ENCODE measurements at regions not wholly inside any gene's neighbourhood (a gene's known extent, or its start where the extent isn't known, plus 50 kb on each side); places are given as distances from the start of the nearest gene placed in this dataset.

DNA sequence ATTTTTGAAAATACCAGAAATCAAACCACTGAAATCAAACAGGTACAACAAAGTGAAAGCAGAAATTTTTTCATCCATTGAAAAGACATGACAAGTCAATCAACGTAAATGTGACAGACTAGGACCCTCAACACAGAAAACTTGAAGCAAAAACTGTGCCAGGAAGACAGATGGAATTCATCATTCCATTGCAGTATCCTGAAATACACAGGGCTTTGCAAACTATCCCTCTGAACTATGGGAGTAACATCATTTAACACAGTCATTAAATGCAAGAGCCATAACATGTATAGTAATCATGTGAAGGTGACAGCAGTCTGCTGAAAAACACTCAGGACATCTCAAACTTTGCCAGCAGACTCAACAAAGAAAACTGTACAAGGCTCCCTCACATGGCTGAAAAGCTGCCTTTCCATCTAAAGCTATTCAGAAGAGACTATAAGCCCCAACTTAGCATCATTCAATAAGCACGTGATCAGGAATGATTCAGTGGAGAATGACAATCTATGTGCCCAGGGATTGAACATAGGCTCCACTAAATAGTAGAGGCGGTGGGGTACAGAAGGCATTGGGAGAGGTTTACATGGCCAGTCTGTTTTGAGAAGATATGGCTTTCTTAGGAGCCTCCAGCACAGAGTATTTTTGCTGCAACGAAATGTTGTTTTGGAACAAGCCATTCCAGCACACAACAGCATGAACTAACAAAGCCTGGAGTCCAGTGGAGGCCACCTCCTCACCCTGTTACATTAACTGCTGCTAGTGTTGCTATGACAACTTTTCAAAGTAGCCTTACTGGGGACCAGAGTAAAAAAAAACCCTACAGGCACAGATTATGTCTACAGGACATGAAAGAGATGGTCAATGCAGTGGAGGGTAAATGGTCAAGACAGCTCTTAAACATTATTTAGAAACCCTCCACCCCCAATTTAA lies 274.5 kb upstream of the NOCT start:
- DNase-seq = no peak

DNA sequence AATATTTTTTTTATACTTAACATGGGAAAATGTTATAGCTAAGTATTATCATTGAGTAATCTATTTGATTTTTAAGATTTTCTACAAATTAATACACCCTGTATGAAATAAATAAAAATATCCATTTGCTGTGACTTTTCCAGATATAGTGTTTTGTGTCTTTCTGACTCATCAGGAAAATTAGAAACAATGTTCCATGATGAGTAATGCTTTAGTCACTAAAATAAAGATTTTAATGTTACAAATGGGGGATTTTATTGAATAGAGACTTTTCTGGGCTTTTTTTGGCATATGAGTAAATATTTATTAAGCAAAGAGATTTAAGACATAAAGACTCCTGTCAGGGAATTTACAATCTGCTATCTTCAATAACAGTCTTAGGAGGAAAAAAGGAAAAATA lies 279.2 kb upstream of the NOCT start:
- DNase-seq = no peak

DNA sequence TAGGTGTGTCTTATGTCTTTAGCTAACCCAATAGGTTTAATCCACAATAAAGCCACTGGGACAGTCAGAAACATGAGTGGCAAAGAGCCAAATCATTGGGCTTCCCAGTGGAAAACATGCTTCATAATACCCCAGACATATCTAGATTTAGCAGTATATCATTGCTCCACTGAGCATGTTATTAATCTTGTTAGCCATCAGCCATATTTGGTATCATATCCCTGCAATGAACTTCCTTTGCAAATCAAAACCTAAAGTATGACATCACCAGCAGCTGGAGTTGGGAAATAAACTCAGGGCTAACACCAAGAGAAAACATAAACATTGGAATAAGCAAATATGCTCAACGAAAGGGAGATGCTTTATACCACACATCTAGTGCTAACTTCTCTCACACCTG lies 280.8 kb upstream of the NOCT start:
- DNase-seq = no peak

DNA sequence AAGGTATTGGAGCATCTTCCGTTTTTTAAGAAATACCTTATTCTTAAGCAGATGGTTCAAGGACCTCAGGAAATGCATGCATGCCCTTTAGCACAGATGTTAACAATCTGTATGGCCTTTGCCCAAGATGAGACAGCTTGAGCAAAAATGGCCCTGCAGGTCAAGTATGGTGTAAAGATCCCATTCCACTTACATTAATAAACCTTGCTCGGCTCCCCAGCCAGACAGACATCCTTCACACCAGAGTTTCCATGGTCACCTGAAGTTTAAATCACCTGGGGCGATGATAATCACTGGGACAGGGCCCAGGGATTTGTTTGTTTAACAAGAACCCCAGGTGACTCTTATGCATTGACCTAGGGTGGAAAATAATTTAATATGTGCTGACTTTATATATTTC lies 287.0 kb upstream of the NOCT start:
- DNase-seq = no peak

DNA sequence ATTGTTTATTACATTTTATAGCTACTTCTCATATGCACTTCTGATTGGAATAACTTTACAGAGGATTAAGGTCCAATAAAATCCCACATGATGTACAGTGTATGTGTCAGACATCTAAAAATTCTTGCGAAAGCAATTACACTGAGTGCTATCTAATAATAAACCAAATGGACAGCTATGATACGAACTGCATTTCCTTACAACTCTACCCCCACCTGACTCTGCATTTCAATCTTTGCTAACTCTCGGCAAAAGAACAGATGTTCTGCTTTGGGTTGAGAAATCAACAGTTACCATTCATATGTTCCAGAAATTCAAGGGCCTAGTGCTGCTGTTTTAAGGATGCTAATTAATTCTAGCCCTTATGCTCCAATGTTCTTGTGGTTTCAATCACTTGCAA lies 287.9 kb upstream of the NOCT start:
- no peak for DNase-seq

DNA sequence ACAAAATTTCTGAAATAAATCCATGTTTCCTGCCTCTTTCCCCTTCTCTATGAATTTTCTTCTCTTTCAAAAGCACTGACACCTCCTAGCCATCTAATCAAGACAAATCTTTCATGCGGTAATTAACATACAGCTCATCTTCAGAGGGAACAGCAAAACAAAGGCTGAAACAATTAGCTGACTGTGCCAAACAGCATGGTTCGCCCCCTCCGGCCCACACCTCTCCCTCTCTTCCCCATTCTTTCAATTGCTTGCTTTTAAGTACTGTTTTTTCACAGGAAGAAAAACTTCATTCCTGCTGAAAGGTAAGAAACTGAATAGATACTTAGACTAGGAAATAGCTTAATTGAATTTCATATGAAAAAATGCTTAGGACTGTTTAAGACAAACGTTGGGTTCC lies 291.1 kb upstream of the NOCT start:
- DNase-seq = no peak

DNA sequence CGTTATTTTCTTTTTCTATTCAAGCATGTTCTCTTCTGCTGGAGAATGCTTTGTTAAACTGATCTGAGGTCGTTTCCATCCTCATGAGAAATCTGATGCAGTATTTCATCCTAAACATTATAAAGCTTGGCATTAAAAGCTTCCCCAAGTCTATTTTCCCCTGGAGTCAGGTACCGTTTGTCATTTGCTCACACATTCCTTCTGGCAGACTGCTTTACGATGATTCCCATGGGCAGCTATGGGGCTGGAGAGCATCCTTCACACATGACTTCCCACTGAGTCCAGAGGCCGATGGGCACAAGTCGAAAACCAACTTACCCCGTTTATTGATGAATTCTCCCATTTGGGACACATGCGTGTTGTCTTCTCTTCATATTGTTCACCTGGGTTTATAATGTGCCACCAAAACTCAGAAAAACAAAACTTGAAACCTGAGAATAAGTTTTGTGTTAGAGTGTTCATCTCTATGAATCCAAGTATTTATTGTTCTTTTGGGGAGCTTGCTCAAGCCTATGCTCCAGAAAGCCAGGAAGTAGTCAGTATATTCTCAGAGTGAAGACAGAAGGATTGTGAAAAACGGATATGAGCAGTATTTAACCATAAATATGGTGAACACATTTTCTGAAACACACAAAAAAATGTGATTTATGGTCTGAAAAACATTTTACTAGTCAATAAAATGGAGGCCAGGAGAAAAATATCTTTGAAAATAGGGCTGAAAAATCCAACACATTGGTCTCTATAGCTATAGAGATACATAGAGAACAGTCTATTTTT lies 298.8 kb upstream of the NOCT start:
- no peak for DNase-seq

DNA sequence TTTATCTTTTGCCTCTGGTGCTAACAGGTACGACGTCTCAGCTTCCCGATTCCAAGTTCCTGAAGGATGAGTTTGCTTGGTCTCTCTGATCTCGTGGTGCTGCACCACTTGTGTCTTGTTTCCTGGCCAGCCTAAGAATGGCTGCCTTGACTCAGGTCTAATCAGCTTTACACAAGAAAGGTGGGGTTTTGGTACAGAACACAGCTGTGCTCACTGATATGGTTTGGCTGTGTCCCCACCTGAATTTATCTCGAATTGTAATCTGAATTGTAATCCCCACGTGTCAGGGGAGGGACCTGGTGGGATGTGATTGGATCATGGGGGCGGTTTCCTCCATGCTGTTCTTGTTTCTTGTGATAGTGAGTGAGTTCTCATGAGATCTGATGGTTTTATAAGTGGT lies 305.3 kb upstream of the NOCT start:
- no peak for DNase-seq

DNA sequence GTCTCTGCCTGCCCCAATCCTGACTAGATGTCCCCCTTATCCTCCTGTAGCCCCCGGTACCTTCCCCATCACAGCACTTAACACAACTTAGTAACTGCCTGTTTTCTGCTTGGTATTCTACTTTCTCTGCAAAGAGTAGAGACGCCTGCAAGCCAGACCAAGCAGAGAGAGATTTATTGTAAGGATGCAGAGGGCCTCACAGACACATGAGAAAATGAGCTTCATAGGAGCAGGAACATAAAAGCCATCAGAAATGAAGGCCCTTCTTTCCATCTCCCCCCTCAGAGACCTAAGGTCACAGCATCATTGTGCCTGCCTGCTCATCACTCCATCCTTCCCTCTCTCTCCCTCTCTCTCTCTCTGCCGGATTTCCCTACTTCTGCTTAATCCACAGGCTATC lies 305.7 kb upstream of the NOCT start:
- no peak for DNase-seq

DNA sequence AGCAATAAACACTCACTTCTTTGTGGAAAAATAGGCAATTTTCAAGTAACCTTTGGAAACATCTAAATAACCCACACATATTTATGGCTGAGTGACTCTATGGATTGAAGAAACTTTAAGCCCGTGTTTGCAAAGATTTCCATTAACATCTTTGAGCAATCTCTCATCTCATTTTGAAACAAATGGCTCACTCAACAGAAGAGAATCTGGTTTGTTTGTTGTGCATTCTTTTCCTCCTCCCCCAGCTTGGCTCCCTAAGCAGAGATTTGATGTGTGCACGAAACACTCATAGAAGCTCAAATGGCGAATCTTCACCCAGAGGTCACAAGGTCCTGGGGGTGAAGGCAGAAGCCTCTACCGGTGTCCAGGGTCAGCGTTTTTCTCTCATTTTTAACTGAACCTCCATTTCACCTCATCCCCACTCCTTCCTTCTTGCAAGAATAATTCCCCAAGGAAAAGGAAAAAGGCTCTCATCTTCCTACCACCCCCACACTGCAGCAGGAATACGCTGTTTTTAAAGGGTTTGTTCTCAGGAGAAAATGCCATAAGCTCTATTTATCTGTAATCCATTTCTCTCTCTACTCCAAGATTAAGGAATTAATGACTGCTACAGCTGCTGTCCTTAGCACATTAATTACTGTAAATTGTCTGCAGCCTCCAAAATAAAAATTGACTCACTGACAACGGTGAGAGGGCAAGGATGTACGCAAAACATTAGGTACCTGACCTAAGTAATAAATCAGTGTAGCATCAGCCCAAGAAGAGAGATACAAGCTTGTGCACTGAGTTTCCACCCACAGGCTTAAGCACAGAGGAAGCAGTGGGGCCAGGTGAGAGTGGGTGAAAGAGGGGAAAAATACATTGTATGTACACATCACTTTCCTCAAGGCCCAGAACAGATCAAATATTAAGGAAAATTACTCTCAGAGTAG lies 307.6 kb upstream of the NOCT start:
- DNase-seq = no peak

DNA sequence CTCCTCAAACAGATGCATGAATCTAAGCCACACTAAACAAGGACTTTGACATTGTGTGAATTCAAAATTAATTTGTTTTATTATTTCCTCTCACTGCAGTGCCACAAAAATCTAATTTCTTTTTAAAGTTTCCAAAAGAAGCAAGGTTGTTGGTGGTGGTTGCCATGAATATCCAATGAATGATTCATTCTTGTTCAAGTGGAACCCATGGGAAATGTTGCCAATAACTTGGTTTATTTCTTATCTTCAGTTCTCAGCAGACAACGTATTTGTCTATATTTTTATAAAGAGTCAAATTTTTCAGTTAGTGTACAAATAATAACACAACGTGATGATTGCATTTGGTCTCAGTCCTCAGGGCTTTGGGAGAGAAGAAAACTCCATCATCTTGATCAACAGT lies 309.4 kb upstream of the NOCT start:
- no peak for DNase-seq

DNA sequence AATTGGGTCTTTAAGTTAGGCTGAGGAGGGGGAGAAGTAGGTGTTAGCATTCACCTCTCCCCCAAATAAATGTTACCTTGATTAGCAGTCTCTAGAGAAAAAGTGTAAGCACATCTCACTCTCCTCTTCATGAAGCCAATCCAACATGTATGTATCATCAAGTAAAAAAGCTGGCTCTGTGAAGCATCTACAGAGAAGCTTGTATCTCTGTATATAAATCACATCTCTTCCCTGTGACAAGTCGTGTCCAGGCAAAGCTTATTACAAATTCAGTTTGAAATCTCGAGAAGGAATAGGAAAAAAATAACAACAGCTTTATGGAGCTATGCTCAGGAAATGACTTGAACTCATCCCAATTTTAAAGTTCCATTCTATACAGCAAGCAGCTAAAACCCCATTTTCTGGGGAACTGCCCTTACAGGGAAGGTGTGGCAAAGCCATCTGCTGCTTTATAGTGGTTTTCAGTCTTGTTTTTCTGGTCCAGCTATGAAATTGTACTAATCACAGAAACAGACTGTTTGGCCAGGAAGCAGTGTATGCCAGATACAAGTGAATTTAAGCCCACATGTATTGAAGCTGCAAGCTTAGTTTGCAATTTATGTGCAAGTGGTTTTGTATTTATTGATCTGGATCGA lies 313.3 kb upstream of the NOCT start:
- DNase-seq = no peak

DNA sequence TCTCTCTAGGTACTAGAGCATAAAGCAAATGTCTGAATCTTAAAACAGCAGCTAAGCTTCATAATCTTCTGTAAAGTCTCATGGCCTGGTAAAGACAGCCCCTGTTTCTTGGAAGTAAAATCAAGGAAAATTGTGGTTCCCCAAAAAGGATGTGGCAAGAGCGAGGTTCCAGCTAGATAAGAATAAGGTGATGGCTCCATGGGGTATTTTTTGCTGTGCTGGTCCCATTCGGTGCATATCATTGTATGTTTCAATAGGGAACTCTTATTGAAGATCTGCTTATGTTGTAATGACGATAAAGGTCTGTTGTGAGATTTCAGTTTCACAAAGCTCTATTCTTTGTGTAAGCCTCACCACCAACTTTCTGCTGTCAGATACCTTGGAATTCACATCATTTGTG lies 316.9 kb upstream of the NOCT start:
- no peak for DNase-seq

DNA sequence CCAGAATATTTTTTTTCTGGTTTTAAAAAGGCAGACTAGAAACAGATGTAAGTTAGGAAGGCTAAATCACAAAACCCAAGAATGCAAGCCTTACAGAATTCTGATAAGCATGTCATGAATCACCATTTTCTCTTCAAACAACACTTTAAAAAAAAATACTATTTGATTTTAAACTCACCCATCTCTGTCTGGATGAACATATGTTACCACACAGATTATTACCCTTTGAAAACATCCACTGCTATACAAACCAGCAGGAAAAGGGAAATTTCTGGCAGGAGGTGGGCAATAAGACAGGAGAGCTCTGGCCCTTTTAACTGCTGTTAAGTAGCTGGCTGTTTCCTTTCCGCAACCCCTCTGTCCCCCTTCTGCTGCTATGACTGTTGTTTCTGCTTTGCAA lies 317.7 kb upstream of the NOCT start:
- no peak for DNase-seq

DNA sequence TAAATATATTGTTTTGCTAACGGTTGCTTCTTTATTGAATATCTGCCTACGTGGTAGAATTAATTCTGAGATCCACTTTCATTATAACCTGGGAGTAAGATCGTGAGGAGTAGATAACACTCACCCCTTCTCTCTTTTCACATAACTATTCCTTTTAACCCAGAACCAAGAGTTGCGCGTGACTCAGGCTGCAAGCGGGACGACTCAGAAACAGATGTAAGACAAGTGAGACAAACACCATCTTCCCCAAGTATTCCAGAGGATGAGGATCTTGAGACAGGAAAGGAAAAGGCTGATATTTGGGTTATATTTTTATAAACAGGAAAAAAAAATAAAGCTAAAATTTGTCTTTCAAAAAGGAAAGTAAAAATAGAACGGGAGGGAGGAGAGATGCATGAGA lies 318.8 kb upstream of the NOCT start:
- no peak for DNase-seq

DNA sequence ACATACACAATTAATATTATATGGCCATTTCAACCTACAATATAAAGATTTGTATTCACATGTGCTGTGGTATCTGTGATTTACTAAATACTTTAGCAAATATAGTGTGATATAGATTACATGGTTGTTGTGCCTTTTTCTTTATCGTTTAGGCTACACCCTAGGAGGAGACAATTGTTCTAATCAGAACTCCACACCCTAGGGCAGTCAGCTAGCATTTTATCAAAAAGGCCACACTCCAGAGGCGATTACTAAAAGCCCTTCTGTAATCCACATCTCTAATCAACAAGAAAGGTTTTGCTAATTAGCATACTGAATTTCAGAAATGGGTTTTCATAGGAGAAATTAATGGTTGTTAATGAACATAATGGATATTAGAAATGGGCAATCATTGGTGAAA lies 319.5 kb upstream of the NOCT start:
- no peak for DNase-seq

DNA sequence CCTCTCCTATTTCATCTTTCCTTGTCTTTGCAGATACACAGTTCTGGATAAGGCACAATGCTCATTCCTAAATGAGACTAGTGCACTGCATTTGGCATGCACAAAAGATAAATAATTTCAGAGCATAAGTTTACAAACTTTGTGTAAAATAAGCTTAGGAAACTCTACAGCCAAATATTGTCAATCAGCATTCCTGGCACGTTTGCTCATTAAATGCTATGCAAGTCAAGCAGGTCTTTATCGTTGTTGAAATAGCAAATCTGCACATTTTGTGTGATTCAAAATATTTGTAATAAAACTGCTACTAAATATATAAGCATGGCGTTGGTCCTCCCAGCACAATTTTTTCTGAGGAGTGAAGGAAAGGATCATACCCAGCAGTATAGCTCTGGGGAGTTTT lies 322.1 kb upstream of the NOCT start:
- no peak for DNase-seq

DNA sequence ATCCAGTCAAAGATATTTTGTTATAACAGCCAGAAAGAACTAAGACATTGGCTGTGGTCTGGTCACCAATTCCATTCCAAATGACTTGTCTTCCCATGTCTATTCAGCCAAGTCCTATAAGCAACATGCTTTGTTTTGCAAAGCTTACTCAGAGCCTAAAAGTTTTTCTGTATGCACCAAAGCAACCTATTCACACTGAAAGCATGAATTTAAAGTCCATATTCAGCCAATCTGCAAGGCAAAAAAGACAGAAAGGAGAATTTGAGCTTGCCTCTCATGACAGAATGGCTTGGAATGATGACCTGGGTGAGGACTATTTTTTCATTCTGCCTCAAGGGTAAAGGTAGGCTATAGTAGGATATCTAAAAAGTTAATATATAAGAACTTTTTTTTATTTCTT lies 323.2 kb upstream of the NOCT start:
- DNase-seq = no peak

DNA sequence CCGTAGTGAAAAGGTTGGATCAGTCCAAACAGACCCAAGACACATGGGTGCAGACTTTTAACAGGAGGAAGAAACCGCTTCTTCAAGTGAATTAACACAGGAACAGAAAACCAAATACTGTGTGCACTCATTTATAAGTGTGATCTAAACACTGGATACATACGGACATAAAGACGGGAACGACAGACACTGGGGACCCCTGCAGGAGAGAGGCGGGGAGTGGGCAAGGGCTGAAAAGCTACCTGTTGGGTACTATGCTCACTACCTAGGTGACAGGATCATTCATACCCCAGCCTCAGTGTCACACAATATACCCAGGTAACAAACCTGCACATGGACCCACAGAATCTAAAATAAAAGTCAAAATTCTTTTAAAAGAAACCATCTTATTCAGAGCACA lies 326.0 kb upstream of the NOCT start:
- no peak for DNase-seq

DNA sequence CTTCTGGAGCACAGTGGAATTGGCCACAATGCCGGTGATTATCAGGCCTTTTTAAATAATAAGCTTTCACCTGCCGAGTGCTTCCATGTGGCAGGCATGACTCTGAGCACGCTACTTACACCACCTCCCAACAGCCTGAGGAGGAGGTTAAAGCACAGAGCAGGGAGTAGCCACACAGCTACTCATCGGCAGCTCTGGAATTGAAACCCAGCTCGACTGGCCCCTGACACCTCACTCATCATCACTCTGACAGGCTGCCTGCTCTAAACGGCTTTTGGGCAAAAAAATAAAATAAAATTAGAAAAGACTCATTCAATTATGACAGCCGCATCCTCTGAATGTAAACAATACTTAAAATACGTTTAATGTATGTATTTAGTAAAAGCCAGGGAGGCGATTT lies 326.4 kb upstream of the NOCT start:
- DNase-seq = no peak

DNA sequence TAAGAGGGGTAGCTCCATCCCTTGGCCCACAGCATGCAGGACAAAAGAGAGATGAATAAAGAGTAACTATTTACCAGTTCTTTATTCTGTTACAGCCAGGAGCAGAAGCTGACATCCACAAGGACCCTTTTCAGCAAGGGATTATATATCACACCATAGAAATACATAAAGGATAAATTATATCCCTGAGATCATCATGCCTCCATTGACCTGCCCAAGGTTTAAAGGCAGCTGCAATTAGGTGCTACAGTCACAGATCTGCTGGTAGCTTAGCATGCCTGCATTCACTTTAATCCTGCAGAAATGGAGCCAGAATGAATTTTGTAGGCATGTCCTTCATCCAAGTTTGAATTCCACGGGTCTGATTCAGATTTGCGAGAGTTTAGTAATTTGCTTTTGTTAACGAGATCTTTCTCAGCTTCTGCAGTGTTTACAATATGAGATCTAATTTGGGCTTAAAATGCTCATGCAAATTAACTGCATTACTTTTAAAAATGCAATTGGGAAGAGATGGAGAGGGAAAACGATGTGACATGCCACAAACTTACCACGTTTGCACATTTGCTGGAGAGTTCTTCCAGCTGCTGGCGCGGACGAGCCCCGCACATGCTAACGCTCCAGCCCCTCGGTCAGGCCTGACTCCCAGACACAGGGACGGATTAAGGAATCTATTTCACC lies 327.0 kb upstream of the NOCT start:
- no peak for DNase-seq

Data from NCI-H1436 (cell line).